T-helper 1 cell treated with Interleukin-12 subunit alpha and Interleukin-12 subunit beta and Interleukin-4 antibody, amounts not matched to agents 30 ng/mL and 1 ng/mL, for 36 hours (primary cell): ENCODE measurements at regions not wholly inside any gene's neighbourhood (a gene's known extent, or its start where the extent isn't known, plus 50 kb on each side); places are given as distances from the start of the nearest gene placed in this dataset.
"Not testable (repeated sequence)": the region's sequence is repeated elsewhere in the genome, so short reads cannot be mapped to it uniquely, and the experiment has no call there.

Experiments used
- intact Hi-C: fragments of 100-400 bp; cut with micrococcal nuclease; formaldehyde crosslinking; loops from one replicate; pipeline ENCODE4 v1.15.1; 2024

GRCh38 chr2:38454081-38454480 is 77.0 kb upstream of the ATL2 start:
- intact Hi-C loops: no loop called here

- intact Hi-C loops: not testable (repeated sequence)
Observed at GRCh38 chr2:38451778-38452177, 74.7 kb upstream of the ATL2 start.

DNA sequence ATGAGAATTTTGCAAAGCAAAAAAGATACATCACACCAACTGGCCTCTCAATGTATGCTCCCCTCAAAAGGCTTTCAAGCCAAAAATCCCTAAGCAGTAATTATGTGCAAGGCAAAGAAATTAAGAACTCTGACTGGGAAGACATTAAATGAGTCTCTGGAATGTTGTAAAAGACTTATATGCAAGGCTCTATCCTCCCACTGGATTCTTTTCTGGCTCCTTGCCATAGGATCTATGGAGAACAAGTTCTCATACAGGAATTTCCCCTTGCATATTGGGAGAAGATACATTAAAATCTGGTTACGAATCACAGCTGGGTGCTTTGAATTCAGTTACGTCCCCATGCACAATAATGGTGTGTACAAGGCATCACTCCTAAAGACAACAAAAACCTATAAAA is 73.4 kb upstream of the ATL2 start:
- intact Hi-C loops: no loop called here

GRCh38 chr2:38448692-38449410 is 71.8 kb upstream of the ATL2 start:
- intact Hi-C loops: no loop called here

- intact Hi-C loops: no loop called here
Observed at GRCh38 chr2:38446906-38447561, 70.0 kb upstream of the ATL2 start.

DNA sequence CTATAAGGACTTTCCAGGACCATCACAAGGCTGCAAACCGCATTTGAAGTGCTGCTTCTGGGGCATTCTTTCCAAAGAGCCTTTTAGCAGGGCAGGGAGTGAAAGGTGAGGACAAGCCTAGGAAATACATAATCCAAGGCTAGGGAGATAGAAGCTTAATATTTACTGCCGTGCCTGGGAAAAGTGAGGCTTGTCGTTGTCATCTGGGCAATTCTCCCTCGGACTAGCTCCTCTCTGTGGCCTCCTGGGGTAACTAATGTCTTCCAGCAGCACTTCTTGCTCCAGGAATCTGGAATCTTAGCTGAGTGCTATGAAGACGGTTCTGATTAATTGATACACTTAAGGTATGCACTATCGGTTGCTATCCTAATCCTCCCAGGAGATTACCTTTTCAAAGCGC is 69.3 kb upstream of the ATL2 start:
- intact Hi-C loops: no loop called here

- intact Hi-C loops: no loop called here
Observed at GRCh38 chr2:38444247-38444646, 67.2 kb upstream of the ATL2 start.

DNA sequence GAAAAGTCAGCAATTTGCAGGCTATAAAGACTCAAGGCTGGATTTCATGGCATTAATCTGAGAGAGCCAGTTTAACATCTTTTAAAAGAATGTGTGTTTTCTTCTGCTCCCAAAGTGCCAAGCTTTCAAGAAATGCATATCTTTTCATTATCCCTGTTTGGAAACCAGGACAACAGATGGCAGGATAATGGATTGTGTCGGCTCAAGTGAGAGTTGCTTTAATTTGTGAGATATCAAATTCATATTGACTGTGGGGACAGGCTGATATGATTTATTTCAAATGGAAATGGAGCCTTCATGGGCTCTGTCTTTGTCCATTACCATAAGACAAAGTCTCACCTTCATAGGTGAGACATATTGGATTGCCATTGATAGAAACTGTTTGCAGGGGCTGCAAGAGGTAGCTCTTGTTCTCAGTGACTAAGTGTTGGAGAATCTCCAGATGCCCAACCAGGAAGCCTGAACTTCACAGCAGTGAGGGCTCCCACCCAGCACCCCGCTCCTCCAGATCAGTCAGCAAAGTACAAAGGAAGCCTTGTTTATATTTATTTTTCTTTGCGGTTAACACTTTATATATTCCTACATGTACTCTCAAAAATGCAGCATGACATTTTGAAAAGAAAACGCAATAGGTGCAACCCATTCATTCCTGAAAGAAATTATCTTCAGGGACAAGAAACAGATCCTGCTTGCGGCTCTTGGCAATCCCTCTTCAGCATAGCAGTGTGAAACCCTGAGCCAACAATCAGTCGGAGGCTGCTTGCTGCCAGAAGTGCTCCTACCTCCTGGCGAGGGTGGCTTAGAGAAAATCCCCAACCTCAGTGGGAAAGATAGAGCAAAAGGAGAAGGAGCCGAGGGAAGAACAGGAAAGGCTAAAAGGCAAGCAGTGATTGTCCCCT is 65.8 kb upstream of the ATL2 start:
- intact Hi-C loops: no loop called here

- intact Hi-C loops: no loop called here
Observed at GRCh38 chr2:38441346-38441745, 64.3 kb upstream of the ATL2 start.

GRCh38 chr2:38440655-38441054 is 63.6 kb upstream of the ATL2 start:
- intact Hi-C loops: no loop called here

DNA sequence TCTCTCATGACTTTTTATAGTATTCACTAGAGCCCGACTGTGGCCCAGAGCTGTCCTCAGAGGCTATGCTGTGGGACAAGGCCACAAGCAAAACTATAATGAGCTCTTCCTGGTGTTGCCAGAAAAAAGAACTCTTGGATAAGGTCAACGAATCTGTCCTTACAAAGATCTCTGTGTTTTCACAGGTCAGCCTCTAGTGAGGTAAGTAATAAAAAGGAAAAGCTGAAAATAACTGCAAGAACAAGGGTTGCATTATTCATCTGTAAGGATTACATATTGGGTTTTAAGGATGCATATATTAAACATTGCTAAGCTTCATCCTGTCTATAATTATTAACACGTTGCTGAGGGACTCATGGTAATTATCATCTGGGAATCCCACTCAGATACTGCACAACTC is 62.8 kb upstream of the ATL2 start:
- intact Hi-C loops: no loop called here

DNA sequence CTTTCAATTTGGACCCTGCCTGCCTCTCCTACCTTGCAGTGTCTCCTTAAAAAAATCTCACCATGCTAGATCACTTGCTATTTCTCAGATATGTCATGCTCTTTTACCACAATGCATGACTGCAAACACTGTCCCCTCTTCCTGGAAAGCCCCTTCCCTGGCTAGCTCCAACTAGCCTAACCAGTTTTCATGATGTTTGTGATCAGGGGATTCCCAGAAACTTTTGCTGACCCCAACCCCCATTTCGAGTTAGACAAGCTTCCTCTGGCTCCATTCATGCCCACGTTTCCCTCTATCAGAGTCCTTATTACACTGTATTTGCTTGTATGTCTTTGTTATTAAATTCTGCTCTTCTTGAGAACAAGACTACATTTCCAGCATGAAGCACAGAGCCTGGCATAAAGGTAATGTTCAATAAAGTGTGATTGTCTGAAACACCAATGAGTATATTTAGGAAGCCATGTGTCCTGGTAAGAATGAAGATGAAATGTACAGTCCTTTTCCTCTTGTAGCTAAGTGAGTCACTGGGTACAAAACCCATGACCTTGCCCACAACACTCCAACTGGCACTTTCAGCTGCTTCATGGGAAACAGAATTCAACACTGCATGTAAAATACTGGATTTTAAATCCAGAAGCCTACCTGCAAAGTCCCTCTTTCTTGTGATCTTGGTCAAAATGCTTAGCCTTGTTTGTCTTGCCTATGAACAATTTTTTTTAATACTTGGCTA is 62.0 kb upstream of the ATL2 start:
- intact Hi-C loops: no loop called here

- intact Hi-C loops: no loop called here
Observed at GRCh38 chr2:38438133-38438882, 61.2 kb upstream of the ATL2 start.

GRCh38 chr2:38436227-38436664 is 59.2 kb upstream of the ATL2 start:
- intact Hi-C loops: no loop called here

GRCh38 chr2:38435775-38436174 is 58.7 kb upstream of the ATL2 start:
- intact Hi-C loops: no loop called here

DNA sequence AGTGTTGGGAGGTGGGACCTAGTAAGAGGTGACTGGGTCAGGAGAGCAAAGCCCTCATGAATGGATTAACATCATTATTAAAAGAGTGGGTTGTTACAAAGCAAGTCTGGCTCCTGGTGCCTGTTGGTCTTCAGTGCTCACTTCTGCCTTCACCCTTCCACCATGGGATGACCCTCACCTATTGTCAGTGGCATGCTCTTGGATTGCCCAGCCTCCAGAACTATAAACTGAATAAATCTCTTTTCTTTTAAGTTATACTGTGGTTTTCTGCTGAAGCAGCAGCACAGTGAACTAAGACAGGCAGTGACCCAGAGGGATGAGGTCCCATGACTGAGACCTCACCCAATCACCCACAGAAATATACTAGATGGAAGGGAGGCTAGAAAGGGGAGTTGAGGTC is 57.5 kb upstream of the ATL2 start:
- intact Hi-C loops: no loop called here

GRCh38 chr2:38433607-38433975 is 56.5 kb upstream of the ATL2 start:
- intact Hi-C loops: no loop called here

DNA sequence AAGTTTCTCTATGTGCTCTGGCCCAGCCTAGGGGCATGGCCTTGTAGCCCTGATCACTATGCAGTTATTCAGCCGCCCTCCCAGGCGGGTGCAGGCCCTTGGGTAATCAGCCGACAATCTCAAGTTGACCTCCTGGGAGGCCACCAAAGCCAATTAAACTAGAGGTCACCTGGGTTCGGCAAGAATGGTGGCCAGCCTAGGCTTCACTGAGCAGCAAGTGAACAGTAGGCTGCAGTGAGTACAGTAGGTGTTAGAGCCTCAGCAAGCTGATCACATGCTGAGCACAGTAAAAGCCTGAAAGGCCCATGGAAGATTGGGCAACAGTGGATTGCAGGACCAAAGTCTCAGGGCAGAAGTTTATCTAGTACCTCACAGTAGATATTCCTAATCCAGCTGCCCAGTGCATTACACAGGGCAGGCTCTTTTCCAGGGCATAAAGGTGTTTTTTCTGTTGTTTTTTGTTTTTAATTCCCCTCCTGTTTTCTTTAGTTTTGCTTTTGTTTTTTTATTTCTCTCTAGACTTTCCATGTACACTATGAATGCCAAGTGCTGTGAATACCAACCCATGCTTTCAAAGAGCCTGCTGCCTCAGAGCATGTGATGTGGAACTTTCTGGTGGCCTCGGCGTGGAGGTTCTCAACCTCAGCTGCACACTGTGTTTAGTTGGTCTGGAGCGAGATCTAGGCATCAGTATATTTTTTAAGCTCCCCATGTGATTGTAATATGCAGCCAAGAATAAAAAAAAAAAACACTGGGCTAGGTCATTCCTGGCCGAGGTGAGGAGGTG is 55.9 kb upstream of the ATL2 start:
- intact Hi-C loops: no loop called here

GRCh38 chr2:38430597-38431207 is 53.6 kb upstream of the ATL2 start:
- intact Hi-C loops: no loop called here

DNA sequence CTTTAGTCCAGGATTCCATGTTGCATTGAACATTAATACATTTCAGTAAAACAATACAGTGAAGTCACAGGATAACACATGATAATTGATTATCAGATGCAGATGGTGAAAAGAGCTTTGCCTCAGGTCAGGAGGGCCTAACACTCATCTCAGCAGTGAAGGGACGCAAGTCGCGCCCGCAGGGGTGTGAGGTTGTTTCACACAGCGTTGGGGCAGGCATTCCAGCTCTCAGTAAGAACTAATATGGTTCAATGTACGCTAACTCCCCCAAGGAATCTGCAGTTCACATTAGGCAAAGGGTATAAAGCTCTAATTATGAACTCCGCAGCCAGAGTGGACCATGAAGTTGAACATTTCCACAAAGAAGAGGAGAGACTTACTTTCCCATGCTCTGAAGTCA is 53.1 kb upstream of the ATL2 start:
- intact Hi-C loops: no loop called here
